IMR-90 (cell line): ENCODE measurements at regions not wholly inside any gene's neighbourhood (a gene's known extent, or its start where the extent isn't known, plus 50 kb on each side); places are given as distances from the start of the nearest gene placed in this dataset.

Experiments
- ATAC-seq: fragments of 200-7000 bp; cut with Tn5 transposase; 2 replicates; pipeline ENCODE4 v1.9.1; 2020; ENCODE audit warnings: low read depth, mild to moderate bottlenecking, moderate library complexity
- BruUV-seq: library from RNA; stranded (reverse); fragments of 400-500 nt; replicated peaks from 2 replicates; lab custom pipeline; 2021; lab: Mats Ljungman, UMichigan
- CTCF ChIA-PET: fragments of 300-600 bp; formaldehyde crosslinking; extraction: SDS; loops from one replicate; lab custom pipeline; 2021; ENCODE audit warnings: antibody characterized with exemption; lab: Yijun Ruan, JAX
- POLR2A ChIA-PET: fragments of 300-600 bp; sonication (Branson Sonifier 250); formaldehyde crosslinking; loops from one replicate; lab custom pipeline; 2022; ENCODE audit warnings: antibody characterized with exemption; ENCODE audit not compliant: unreplicated experiment; lab: Charles Lee
- DNase-seq: peaks from one replicate; pipeline ENCODE4 v3.0.0; 2013
- H2AFZ ChIP-seq: replicated peaks from 2 replicates; pipeline ENCODE3; 2013; ENCODE audit warnings: low read length, mild to moderate bottlenecking; ENCODE audit not compliant: poor library complexity
- H2AK5ac ChIP-seq: 2 replicates; pipeline ENCODE4 v1.6.1; 2013; ENCODE audit warnings: low read depth, low read length, inconsistent platforms
- H2AK9ac ChIP-seq: replicated peaks from 2 replicates; pipeline ENCODE3; 2013; ENCODE audit warnings: mild to moderate bottlenecking, low read depth, low read length, moderate library complexity; ENCODE audit not compliant: poor library complexity
- H2BK120ac ChIP-seq: 2 replicates; pipeline ENCODE4 v1.6.1; 2013; ENCODE audit warnings: low read depth, low read length, inconsistent platforms
- H2BK15ac ChIP-seq: 3 replicates; pipeline ENCODE4 v1.6.1; 2013; ENCODE audit warnings: low read depth, low read length, inconsistent platforms
- H2BK20ac ChIP-seq: 2 replicates; pipeline ENCODE4 v1.6.1; 2013; ENCODE audit warnings: low read depth, mild to moderate bottlenecking, inconsistent platforms, low read length, moderate library complexity
- H2BK5ac ChIP-seq: 2 replicates; pipeline ENCODE4 v1.6.1; 2013; ENCODE audit warnings: mild to moderate bottlenecking, low read depth, low read length, inconsistent platforms; ENCODE audit not compliant: poor library complexity, severe bottlenecking
- H3K14ac ChIP-seq: replicated peaks from 2 replicates; pipeline ENCODE4 v1.6.1; 2013; ENCODE audit warnings: low read depth, low read length, inconsistent platforms
- H3K18ac ChIP-seq: 2 replicates; pipeline ENCODE4 v1.6.1; 2013; ENCODE audit warnings: low read depth, low read length, control low read depth
- H3K23ac ChIP-seq: 2 replicates; pipeline ENCODE4 v1.6.1; 2013; ENCODE audit warnings: low read depth, low read length, inconsistent platforms
- H3K27ac ChIP-seq: 2 replicates; pipeline ENCODE4 v1.5.1; 2013; ENCODE audit warnings: mild to moderate bottlenecking, control low read depth, low read length; ENCODE audit not compliant: insufficient read depth
- H3K27me3 ChIP-seq: 2 replicates; pipeline ENCODE4 v1.6.1; 2013; ENCODE audit warnings: low read length; ENCODE audit not compliant: control insufficient read depth, insufficient read depth
- H3K36me3 ChIP-seq: 2 replicates; pipeline ENCODE4 v1.6.1; 2013; ENCODE audit warnings: low read length, mixed read lengths; ENCODE audit not compliant: control insufficient read depth, insufficient read depth
- H3K4ac ChIP-seq: 2 replicates; pipeline ENCODE4 v1.6.1; 2013; ENCODE audit warnings: low read depth, low read length, inconsistent platforms
- H3K4me1 ChIP-seq: 2 replicates; pipeline ENCODE4 v1.6.1; 2013; ENCODE audit warnings: low read length, mixed read lengths; ENCODE audit not compliant: control insufficient read depth, insufficient read depth
- H3K4me2 ChIP-seq: 2 replicates; pipeline ENCODE4 v1.6.1; 2013; ENCODE audit warnings: low read depth, mild to moderate bottlenecking, control low read depth, low read length, moderate library complexity
- H3K4me3 ChIP-seq: 2 replicates; pipeline ENCODE4 v1.5.1; 2013; ENCODE audit warnings: low read depth, mild to moderate bottlenecking, control low read depth, low read length, moderate library complexity; ENCODE audit not compliant: insufficient read depth
- H3K56ac ChIP-seq: 2 replicates; pipeline ENCODE4 v1.6.1; 2013; ENCODE audit warnings: low read length, inconsistent platforms; ENCODE audit not compliant: insufficient read depth; ENCODE audit errors: extremely low read depth
- H3K79me1 ChIP-seq, 2 experiments: 2 replicates each; pipeline ENCODE4 v1.6.1; 2013; ENCODE audit warnings: low read length in 2 of 2, inconsistent platforms in 1 of 2, low read depth in 1 of 2
- H3K9ac ChIP-seq: 2 replicates; pipeline ENCODE4 v1.6.1; 2013; ENCODE audit warnings: low read depth, low read length, control low read depth
- H3K9me1 ChIP-seq: 2 replicates; pipeline ENCODE4 v1.6.1; 2013; ENCODE audit warnings: low read length, inconsistent platforms; ENCODE audit not compliant: insufficient read depth
- H3K9me3 ChIP-seq: 2 replicates; pipeline ENCODE4 v1.6.1; 2013; ENCODE audit warnings: low read length; ENCODE audit not compliant: control insufficient read depth, insufficient read depth
- H4K20me1 ChIP-seq: 2 replicates; pipeline ENCODE4 v1.6.1; 2013; ENCODE audit warnings: low read length, inconsistent platforms; ENCODE audit not compliant: insufficient read depth
- H4K5ac ChIP-seq: 2 replicates; pipeline ENCODE4 v1.6.1; 2013; ENCODE audit warnings: mild to moderate bottlenecking, low read depth, low read length, control low read depth
- H4K8ac ChIP-seq, 2 experiments: 2 replicates each; pipeline ENCODE4 v1.6.1; 2013; ENCODE audit warnings: low read depth in 2 of 2, low read length in 2 of 2, control low read depth in 1 of 2, inconsistent platforms in 1 of 2
- H4K91ac ChIP-seq: 2 replicates; pipeline ENCODE4 v1.6.1; 2013; ENCODE audit warnings: low read depth, low read length, inconsistent platforms; ENCODE audit not compliant: insufficient read depth
- BHLHE40 ChIP-seq: fragments of 150-350 bp; IDR thresholded peaks from 2 replicates; pipeline ENCODE4 v1.6.1; 2016; ENCODE audit warnings: mild to moderate bottlenecking, low read depth, low read length
- CEBPB ChIP-seq: IDR thresholded peaks from 2 replicates; pipeline ENCODE4 v1.6.1; 2012; ENCODE audit warnings: low read depth, low read length, improper control_type of control experiment
- CHD1 ChIP-seq: IDR thresholded peaks from 2 replicates; pipeline ENCODE4 v1.6.1; 2012; ENCODE audit warnings: low read depth, low read length, improper control_type of control experiment
- CTCF ChIP-seq: conservative IDR thresholded peaks from 2 replicates; pipeline ENCODE4 v1.5.1; 2012; ENCODE audit warnings: mild to moderate bottlenecking, low read depth, low read length, improper control_type of control experiment
- ELK1 ChIP-seq: fragments of 150-350 bp; IDR thresholded peaks from 2 replicates; pipeline ENCODE4 v1.6.1; 2016; ENCODE audit warnings: low read depth, mild to moderate bottlenecking, low read length, moderate library complexity, borderline replicate concordance
- FOS ChIP-seq: fragments of 150-350 bp; IDR thresholded peaks from 2 replicates; pipeline ENCODE4 v1.6.1; 2016; ENCODE audit warnings: low read depth, low read length
- MAFK ChIP-seq: IDR thresholded peaks from 2 replicates; pipeline ENCODE4 v1.6.1; 2012; ENCODE audit warnings: low read depth, low read length, improper control_type of control experiment
- MAZ ChIP-seq: IDR thresholded peaks from 2 replicates; pipeline ENCODE4 v1.6.1; 2012; ENCODE audit warnings: low read depth, mild to moderate bottlenecking, low read length, improper control_type of control experiment, moderate library complexity, borderline replicate concordance
- MXI1 ChIP-seq: IDR thresholded peaks from 2 replicates; pipeline ENCODE4 v1.6.1; 2012; ENCODE audit warnings: low read depth, mild to moderate bottlenecking, low read length, moderate library complexity, borderline replicate concordance
- NFE2L2 ChIP-seq: fragments of 150-350 bp; IDR thresholded peaks from 2 replicates; pipeline ENCODE4 v1.6.1; 2016; ENCODE audit warnings: low read depth, mild to moderate bottlenecking, low read length
- POLR2A ChIP-seq: IDR thresholded peaks from 2 replicates; pipeline ENCODE4 v1.6.1; 2012; ENCODE audit warnings: mild to moderate bottlenecking, low read depth, low read length
- RAD21 ChIP-seq: IDR thresholded peaks from 2 replicates; pipeline ENCODE4 v1.6.1; 2012; ENCODE audit warnings: low read length, improper control_type of control experiment
- RCOR1 ChIP-seq: IDR thresholded peaks from 2 replicates; pipeline ENCODE4 v1.6.1; 2012; ENCODE audit warnings: mild to moderate bottlenecking, low read length, improper control_type of control experiment; ENCODE audit not compliant: insufficient replicate concordance
- RFX5 ChIP-seq: IDR thresholded peaks from 2 replicates; pipeline ENCODE4 v1.8.0; 2012; ENCODE audit warnings: low read depth, mild to moderate bottlenecking, low read length, moderate library complexity
- SMC3 ChIP-seq: fragments of 150-350 bp; IDR thresholded peaks from 2 replicates; pipeline ENCODE4 v1.6.1; 2016; ENCODE audit warnings: low read depth, mild to moderate bottlenecking, antibody characterized with exemption, low read length, moderate library complexity
- USF2 ChIP-seq: fragments of 150-350 bp; IDR thresholded peaks from 2 replicates; pipeline ENCODE4 v1.6.1; 2017; ENCODE audit warnings: mild to moderate bottlenecking, antibody characterized with exemption, low read length, low read depth
- WGBS, 2 experiments: methylation state at CpG; one replicate each; pipeline versions ENCODE4 v1.1.5 to v1.1.7; 2013; ENCODE audit warnings: missing lambda C conversion rate in 2 of 2; ENCODE audit not compliant: insufficient read length in 1 of 2; ENCODE audit errors: extremely low coverage in 2 of 2; 5-methylcytosine and 5-hydroxymethylcytosine counted together
- dilution Hi-C: fragments of 300-500 bp; cut with HindIII; formaldehyde crosslinking; loops from one replicate; pipeline ENCODE4 v1.14.3; 2018; ENCODE audit warnings: low sequenced_read_pairs; ENCODE audit not compliant: unreplicated experiment
- in situ Hi-C: fragments of 300-500 bp; cut with MboI; formaldehyde crosslinking; loops from 3 replicates; pipeline ENCODE4 v1.14.3; 2019; ENCODE audit warnings: low sequenced_read_pairs, inconsistent platforms, mixed read lengths
- intact Hi-C: fragments of 100-400 bp; cut with micrococcal nuclease; formaldehyde crosslinking; loops from 2 replicates; pipeline ENCODE4 v1.10.0; 2022

GRCh38 chr6:105793130-105793529 lies 293.0 kb upstream of the PRDM1 start:
- ATAC-seq: no peak
- BruUV-seq: no TSS peak
- TF ChIP-seq CTCF: 0 out of 2 replicates have a peak, but pooled peaks have one; percentile 6
- TF ChIP-seq RCOR1: no peak
- no peak for TF ChIP-seq ELK1
- no peak for TF ChIP-seq MXI1
- TF ChIP-seq CEBPB: no peak
- TF ChIP-seq FOS: no peak
- no peak for TF ChIP-seq MAFK
- TF ChIP-seq POLR2A: no peak
- TF ChIP-seq NFE2L2: no peak
- no peak for TF ChIP-seq MAZ
- TF ChIP-seq USF2: no peak
- no peak for TF ChIP-seq RFX5
- peak; percentile 30; the same call in 1 of the 2 replicates for TF ChIP-seq RAD21
- TF ChIP-seq CHD1: no peak
- TF ChIP-seq BHLHE40: no peak
- TF ChIP-seq SMC3: peak; percentile 14; the same call in 1 of the 2 replicates

More at GRCh38 chr6:105793130-105793529, 293.0 kb upstream of the PRDM1 start:
- H3K9ac ChIP-seq: no peak overlapping the region
- no peaks in the 10 kb centered on the region for H3K79me1 ChIP-seq
- H3K18ac ChIP-seq: no peak overlapping the region
- no peak overlapping the region; the same call in 1 of the 2 replicates for H3K4ac ChIP-seq
- no peak overlapping the region; a peak in 1 of 4 replicates for H4K8ac ChIP-seq
- ChIA-PET CTCF (no interaction called here), POLR2A (no interaction called here)
- H3K27ac ChIP-seq: no peak overlapping the region
- no peak for DNase-seq
- no peak overlapping the region for H2BK5ac ChIP-seq
- H2BK15ac ChIP-seq: peak overlapping the region; percentile 15; the same call in 1 of the 3 replicates
- H3K23ac ChIP-seq: no peak overlapping the region
- H3K36me3 ChIP-seq: no peaks in the 10 kb centered on the region
- 0 out of 2 replicates have a peak overlapping the region, but pooled peaks have one; percentile 20 for H2AK5ac ChIP-seq
- 0 out of 2 replicates have a peak overlapping the region, but pooled peaks have one; percentile 9 for H4K91ac ChIP-seq
- no peak overlapping the region for H4K5ac ChIP-seq
- H3K9me1 ChIP-seq: peaks cover 11% of the 10 kb centered on the region
- H2BK120ac ChIP-seq: 0 out of 2 replicates have a peak overlapping the region, but pooled peaks have one; percentile 7
- no peak overlapping the region for H2AK9ac ChIP-seq
- no peaks in the 10 kb centered on the region for H4K20me1 ChIP-seq
- H3K4me2 ChIP-seq: no peak overlapping the region
- H3K9me3 ChIP-seq: no peaks in the 10 kb centered on the region
- intact Hi-C loops: loop anchor here (10.0 kb wide), 1 partner anchor 292 kb away; the partner anchor contains the start of gene PRDM1
- no peak overlapping the region for H2AFZ ChIP-seq
- H3K4me3 ChIP-seq: no peak overlapping the region
- dilution Hi-C loops: no loop called here
- no peak overlapping the region for H3K56ac ChIP-seq
- H3K4me1 ChIP-seq: peaks cover 6% of the 10 kb centered on the region
- WGBS, 2 experiments: 80% methylated on average over 1 of the region's 4 CpGs; no CpG with 5 or more reads in 1 of the 2 experiments
- in situ Hi-C loops: no loop called here
- H3K14ac ChIP-seq: peak overlapping the region; percentile 21; the same call in 1 of the 2 replicates
- no peaks in the 10 kb centered on the region for H3K27me3 ChIP-seq
- H2BK20ac ChIP-seq: no peak overlapping the region
